Smooth muscle cell of the brain vasculature (primary cell): ENCODE measurements at regions not wholly inside any gene's neighbourhood (a gene's known extent, or its start where the extent isn't known, plus 50 kb on each side); places are given as distances from the start of the nearest gene placed in this dataset.
"Not testable (repeated sequence)": the region's sequence is repeated elsewhere in the genome, so short reads cannot be mapped to it uniquely, and the experiment has no call there.

Experiments used
- DNase-seq: peaks from one replicate; pipeline ENCODE4 v3.0.0-alpha.2; 2012; ENCODE audit warnings: low read depth, low spot score

DNA sequence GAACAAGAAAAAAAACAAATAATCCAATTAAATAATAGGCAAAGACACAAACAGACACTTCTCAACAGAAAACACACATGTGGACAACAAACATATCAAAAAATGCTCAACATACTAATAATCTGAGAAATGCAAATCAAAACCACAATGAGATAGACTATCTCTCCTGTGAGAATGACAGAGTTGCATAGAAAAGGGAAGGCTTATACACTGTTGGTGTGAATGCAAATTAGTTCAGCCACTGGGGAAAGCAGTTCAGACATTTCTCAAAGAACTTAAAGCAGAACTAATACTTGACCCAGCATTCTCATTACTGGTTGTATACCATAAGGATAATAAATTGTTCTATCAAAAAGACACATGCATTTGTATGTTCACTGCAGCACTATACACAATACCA, 637.8 kb upstream of the LUZP2 start:
- no peak for DNase-seq

DNA sequence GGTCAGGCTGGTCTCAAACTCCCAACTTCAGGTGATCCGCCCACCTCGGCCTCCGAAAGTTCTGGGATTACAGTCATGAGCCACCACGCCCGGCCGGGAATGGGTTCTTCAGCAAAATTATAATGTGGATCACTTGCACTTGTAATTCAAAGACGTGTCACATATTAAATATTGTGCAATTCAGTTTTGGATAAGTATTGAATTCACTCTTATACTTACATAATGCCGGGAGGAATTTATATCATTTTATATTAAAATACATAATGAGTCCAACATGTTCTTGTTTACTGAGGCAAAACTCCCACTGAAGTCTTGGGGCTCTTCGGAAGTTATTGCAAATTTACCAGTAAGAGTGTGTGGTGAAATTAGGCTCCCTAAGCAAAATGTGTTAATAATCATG, 635.2 kb upstream of the LUZP2 start:
- DNase-seq: no peak

- DNase-seq: no peak
Measured at GRCh38 chr11:23865341-23865975, 631.4 kb upstream of the LUZP2 start.

DNA sequence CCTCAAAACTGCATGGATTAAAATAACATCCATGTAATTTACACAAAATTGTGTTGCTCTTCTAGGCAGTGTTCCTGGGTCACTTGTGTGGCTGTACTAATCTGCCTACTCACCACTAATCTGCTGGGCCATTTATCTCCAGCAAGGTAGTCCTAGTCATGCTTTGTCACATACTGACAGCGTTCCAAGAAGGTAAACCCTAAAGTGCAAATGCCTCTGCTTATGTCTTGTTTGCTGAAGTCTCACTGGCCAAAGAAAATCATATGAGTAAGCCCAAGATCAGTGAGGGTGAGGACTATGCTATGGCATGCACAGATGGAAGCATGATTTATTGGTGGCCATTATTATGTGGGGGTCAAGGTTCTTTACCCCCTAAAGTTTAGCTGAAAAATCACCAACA, 630.2 kb upstream of the LUZP2 start:
- DNase-seq: no peak

DNA sequence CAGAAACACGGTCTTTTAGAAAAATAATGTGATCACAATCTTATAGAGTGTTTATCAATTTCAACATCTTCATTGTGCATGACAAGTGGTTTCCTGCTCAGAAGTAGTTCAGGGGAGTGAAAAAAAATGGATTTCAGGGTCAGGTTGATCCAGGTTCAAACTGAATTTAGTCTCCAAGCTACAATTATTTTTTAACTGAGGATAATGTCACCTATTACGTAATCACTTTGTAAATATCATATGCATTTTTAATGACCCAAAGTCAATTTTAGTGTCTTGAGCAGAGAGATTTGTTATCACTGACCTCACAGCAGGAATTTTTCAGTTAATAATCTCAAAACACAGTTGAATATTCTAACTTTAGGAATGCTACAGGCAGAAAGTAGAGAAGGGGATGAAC, 627.2 kb upstream of the LUZP2 start:
- DNase-seq: no peak

- DNase-seq: no peak
Measured at GRCh38 chr11:23873406-23873805, 623.4 kb upstream of the LUZP2 start.

- no peak for DNase-seq
Measured at GRCh38 chr11:23875176-23875850, 621.5 kb upstream of the LUZP2 start.

- not testable (repeated sequence) for DNase-seq
Measured at GRCh38 chr11:23883426-23884048, 613.3 kb upstream of the LUZP2 start.

DNA sequence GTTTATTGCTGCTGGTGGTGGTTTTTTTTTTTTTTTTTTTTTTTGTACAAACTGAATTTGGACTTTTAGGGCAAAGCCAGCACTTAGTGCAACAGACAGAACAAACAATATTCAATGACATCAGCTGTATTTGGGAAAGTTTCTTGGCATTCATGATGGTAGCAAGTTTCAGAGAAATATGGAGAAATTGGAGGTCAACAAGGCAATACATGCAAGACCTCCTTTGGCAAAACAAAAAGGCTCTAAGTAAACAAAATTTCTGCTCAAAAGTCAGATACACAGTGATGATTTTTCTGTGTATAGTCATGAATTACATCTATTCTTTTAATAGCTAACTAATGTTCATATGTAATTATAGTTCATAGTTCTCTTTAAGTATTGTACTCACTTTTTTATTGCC, 612.5 kb upstream of the LUZP2 start:
- no peak for DNase-seq

DNA sequence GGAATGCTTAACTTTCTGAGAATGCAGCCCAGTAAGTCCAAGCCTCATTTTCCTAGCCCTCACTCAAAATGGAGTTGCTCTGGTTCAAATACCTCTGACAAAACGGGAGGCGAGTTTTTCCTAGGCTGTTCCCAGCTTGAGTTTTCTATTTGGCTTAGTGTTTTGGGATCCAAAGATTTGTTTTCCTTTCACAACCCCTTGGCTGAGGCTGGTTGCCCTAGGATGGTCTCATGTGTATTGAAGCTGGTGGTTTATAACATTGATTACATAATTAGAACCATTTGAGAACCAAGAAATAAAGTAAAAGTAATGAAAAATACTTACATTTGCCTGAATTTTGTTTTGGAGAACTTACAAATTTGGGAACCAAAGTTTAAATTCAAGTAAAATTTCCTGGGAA, 611.1 kb upstream of the LUZP2 start:
- DNase-seq: no peak

DNA sequence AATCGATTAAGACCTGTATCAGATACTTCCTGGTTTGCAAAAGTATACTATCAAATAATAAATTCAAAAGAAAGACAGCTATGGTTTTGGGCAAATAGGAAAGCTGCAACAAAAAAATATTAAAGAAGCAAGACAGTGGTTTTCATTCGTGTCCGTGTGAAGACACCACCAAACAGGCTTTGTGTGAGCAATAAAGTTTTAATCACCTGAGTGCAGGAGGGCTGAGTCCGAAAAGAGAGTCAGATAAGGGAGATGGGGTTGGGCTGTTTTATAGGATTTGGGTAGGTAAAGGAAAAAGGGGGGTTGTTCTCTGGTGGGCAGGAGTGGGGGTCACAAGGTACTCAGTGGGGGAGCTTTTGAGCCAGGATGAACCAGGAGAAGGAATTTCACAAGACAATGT, 609.7 kb upstream of the LUZP2 start:
- DNase-seq: not testable (repeated sequence)

DNA sequence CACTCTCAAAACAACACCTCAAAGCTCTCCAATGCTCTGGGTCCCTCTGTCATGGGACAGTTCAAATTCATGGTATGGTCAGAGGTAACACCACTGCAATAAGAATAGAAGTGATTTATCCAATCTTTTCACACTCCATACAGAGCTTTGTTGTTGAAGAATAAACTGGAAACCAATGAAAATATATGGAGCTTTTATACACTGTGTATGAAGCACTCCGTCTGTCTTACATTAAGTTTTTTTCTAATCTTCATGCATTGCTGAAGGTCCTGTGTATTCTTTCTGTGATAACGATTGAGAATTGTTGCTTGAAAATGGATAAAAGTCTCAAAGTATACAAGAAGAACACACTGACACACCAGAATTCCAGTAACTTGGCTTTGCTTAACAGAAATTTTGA, 603.7 kb upstream of the LUZP2 start:
- DNase-seq: no peak

DNA sequence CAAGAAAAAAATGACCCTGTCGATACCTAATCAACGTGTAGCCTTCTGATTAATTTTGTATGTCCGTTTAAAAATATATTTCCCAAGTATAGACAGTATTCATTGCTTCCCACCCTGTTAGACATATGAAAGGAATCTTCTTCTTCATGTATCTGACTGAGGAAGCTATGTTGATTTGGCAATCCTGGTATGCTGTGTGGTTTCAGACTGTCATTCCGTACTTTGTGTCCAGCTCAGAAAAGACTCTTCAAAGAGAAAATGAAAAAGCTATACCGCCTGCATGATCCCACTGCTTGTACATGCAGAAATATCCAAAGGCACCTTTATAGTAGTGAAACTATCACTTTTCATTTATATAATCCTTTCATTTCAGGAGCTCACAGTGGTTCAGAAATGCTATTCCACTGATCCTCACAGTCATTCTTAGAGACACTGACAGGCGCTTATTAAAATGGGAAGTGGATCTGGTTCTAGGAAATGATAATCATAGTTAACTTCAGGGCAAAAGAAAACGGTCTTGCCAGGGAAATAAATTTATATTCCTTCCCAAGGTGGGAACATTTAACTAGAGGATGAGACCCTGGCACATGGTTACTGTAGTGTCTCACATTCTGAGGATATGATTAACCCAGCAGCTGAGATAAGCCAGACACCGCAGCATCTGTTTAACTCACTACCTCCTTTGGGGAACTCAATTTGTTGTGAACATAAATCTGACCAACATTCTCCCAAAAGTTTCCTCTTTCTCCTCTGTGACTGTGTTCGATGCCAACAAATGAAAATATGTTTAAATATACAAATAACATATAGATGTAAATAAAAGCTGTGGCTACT, 599.2 kb upstream of the LUZP2 start:
- peak; percentile 49 for DNase-seq

- DNase-seq: no peak
Measured at GRCh38 chr11:23903044-23903704, 593.7 kb upstream of the LUZP2 start.

- DNase-seq: no peak
Measured at GRCh38 chr11:23919455-23919854, 577.4 kb upstream of the LUZP2 start.

DNA sequence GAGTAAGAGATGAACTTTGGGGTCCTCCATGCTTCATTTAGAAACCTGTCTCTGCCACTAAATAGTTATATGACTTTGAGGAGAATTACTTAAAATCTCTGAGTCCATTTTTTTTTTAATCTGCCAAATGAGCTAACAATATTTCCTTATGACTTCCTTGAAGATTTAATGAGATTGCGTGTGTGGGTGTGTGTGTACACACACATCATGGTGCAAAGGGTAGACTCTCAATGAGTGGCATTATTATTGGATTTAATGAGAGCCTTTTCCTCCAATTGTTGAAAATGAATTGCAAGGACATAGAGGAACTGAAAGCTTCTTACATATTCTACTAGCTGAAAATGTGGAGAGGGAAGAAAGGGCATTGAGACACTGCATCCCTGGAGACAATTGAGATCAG, 573.5 kb upstream of the LUZP2 start:
- DNase-seq: no peak

- no peak for DNase-seq
Measured at GRCh38 chr11:23924226-23924625, 572.6 kb upstream of the LUZP2 start.

GRCh38 chr11:23931443-23931842, 565.4 kb upstream of the LUZP2 start:
- DNase-seq: no peak

- no peak for DNase-seq
Measured at GRCh38 chr11:23932485-23932898, 564.4 kb upstream of the LUZP2 start.

GRCh38 chr11:23933721-23934120, 563.1 kb upstream of the LUZP2 start:
- no peak for DNase-seq

- not testable (repeated sequence) for DNase-seq
Measured at GRCh38 chr11:23934671-23935270, 562.1 kb upstream of the LUZP2 start.
